ENCODE measurements at regions not wholly inside any gene's neighbourhood (a gene's known extent, or its start where the extent isn't known, plus 50 kb on each side); places are given as distances from the start of the nearest gene placed in this dataset.

- Mint-ChIP-seq H3K9me3 (no peaks in the 10 kb centered on the region), H3K4me1 (no peaks in the 10 kb centered on the region), H3K36me3 (no peaks in the 10 kb centered on the region), H3K27me3 (peaks cover 0 to 16% (median 7%) of the 10 kb centered on the region in 5 donors), H3K27ac (no peak overlapping the region), H3K4me3 (no peak overlapping the region)
- DNase-seq (no peak), ATAC-seq (no peak)
- POLR2A ChIA-PET = no interaction called here
These were observed 112.9 kb upstream of the ACTBL2 start for GRCh38 chr5:57595523-57595991.

GRCh38 chr5:57594436-57594835 lies 111.8 kb upstream of the ACTBL2 start:
- H3K4me3 Mint-ChIP-seq = no peak overlapping the region
- H3K4me1 Mint-ChIP-seq = no peaks in the 10 kb centered on the region
- POLR2A ChIA-PET = no interaction called here
- no peaks in the 10 kb centered on the region for H3K9me3 Mint-ChIP-seq
- DNase-seq (no peak), ATAC-seq (no peak)
- peaks cover 0 to 16% (median 6%) of the 10 kb centered on the region in 5 donors for H3K27me3 Mint-ChIP-seq
- no peaks in the 10 kb centered on the region for H3K36me3 Mint-ChIP-seq
- H3K27ac Mint-ChIP-seq = no peak overlapping the region

- Mint-ChIP-seq H3K9me3 (peaks cover 0 to 2% (median 0%) of the 10 kb centered on the region in 9 donors), H3K27ac (no peak overlapping the region), H3K4me1 (no peaks in the 10 kb centered on the region), H3K4me3 (no peak overlapping the region), H3K27me3 (peaks cover 0 to 9% (median 3%) of the 10 kb centered on the region in 5 donors), H3K36me3 (peaks cover 0 to 4% (median 0%) of the 10 kb centered on the region in 3 donors)
- ATAC-seq (no peak), DNase-seq (no peak)
- POLR2A ChIA-PET = no interaction called here
These were observed 109.6 kb upstream of the ACTBL2 start for GRCh38 chr5:57592236-57592635.

GRCh38 chr5:57586649-57587048 lies 104.0 kb upstream of the ACTBL2 start:
- peaks cover 0 to 14% (median 0%) of the 10 kb centered on the region in 9 donors for H3K9me3 Mint-ChIP-seq
- H3K4me3 Mint-ChIP-seq = no peak overlapping the region
- ATAC-seq = no peak
- no peaks in the 10 kb centered on the region for H3K4me1 Mint-ChIP-seq
- no peak overlapping the region for H3K27ac Mint-ChIP-seq
- POLR2A ChIA-PET = no interaction called here
- H3K27me3 Mint-ChIP-seq = peaks cover 0 to 14% (median 3%) of the 10 kb centered on the region in 5 donors
- peaks cover 0 to 4% (median 0%) of the 10 kb centered on the region in 3 donors for H3K36me3 Mint-ChIP-seq
- no peak for DNase-seq

- no peak for DNase-seq
- Mint-ChIP-seq H3K4me3 (no peak overlapping the region), H3K9me3 (peaks cover 0 to 24% (median 8%) of the 10 kb centered on the region in 9 donors), H3K4me1 (no peaks in the 10 kb centered on the region), H3K27ac (no peak overlapping the region), H3K36me3 (peaks cover 0 to 9% (median 0%) of the 10 kb centered on the region in 3 donors), H3K27me3 (peaks cover 0 to 13% (median 7%) of the 10 kb centered on the region in 5 donors)
- POLR2A ChIA-PET = no interaction called here
- no peak for ATAC-seq
These were observed 100.0 kb upstream of the ACTBL2 start for GRCh38 chr5:57582578-57583070.

- DNase-seq = no peak
- Mint-ChIP-seq H3K27me3 (peaks cover 0 to 13% (median 7%) of the 10 kb centered on the region in 5 donors), H3K4me3 (no peak overlapping the region), H3K4me1 (no peaks in the 10 kb centered on the region), H3K36me3 (peaks cover 0 to 5% (median 0%) of the 10 kb centered on the region in 3 donors), H3K9me3 (peaks cover 0 to 24% (median 6%) of the 10 kb centered on the region in 9 donors), H3K27ac (no peak overlapping the region)
- POLR2A ChIA-PET = no interaction called here
- ATAC-seq = no peak
These were observed 99.2 kb upstream of the ACTBL2 start for GRCh38 chr5:57581772-57582171.

GRCh38 chr5:57581222-57581621 lies 98.6 kb upstream of the ACTBL2 start:
- Mint-ChIP-seq H3K4me3 (no peak overlapping the region), H3K27ac (no peak overlapping the region), H3K4me1 (no peaks in the 10 kb centered on the region), H3K27me3 (peaks cover 0 to 13% (median 7%) of the 10 kb centered on the region in 5 donors), H3K9me3 (peaks cover 0 to 24% (median 6%) of the 10 kb centered on the region in 9 donors), H3K36me3 (peaks cover 0 to 5% (median 0%) of the 10 kb centered on the region in 3 donors)
- ATAC-seq (no peak), DNase-seq (no peak)
- POLR2A ChIA-PET = no interaction called here

GRCh38 chr5:57577432-57578175 lies 95.0 kb upstream of the ACTBL2 start:
- Mint-ChIP-seq H3K4me1 (no peaks in the 10 kb centered on the region), H3K27ac (no peak overlapping the region), H3K4me3 (no peak overlapping the region), H3K27me3 (peaks cover 0 to 15% (median 2%) of the 10 kb centered on the region in 5 donors), H3K36me3 (peaks cover 0 to 5% (median 0%) of the 10 kb centered on the region in 3 donors), H3K9me3 (peaks cover 0 to 10% (median 4%) of the 10 kb centered on the region in 9 donors)
- DNase-seq = no peak
- ATAC-seq = no peak
- POLR2A ChIA-PET = no interaction called here

GRCh38 chr5:57576317-57576716 lies 93.7 kb upstream of the ACTBL2 start:
- no peak for DNase-seq
- H3K4me1 Mint-ChIP-seq = no peaks in the 10 kb centered on the region
- peaks cover 0 to 14% (median under 1%) of the 10 kb centered on the region in 5 donors for H3K27me3 Mint-ChIP-seq
- H3K27ac Mint-ChIP-seq = no peak overlapping the region
- ATAC-seq = no peak
- peaks cover 0 to 5% (median 0%) of the 10 kb centered on the region in 3 donors for H3K36me3 Mint-ChIP-seq
- POLR2A ChIA-PET = no interaction called here
- peaks cover 0 to 10% (median 4%) of the 10 kb centered on the region in 9 donors for H3K9me3 Mint-ChIP-seq
- H3K4me3 Mint-ChIP-seq = no peak overlapping the region

- Mint-ChIP-seq H3K4me3 (no peak overlapping the region), H3K9me3 (peaks cover 0 to 5% (median 3%) of the 10 kb centered on the region in 9 donors), H3K27ac (no peak overlapping the region), H3K4me1 (no peaks in the 10 kb centered on the region), H3K36me3 (peaks cover 0 to 2% (median 0%) of the 10 kb centered on the region in 3 donors), H3K27me3 (peaks cover 0 to 9% (median 4%) of the 10 kb centered on the region in 5 donors)
- ATAC-seq = no peak
- POLR2A ChIA-PET = no interaction called here
- no peak for DNase-seq
These were observed 93.2 kb upstream of the ACTBL2 start for GRCh38 chr5:57575839-57576238.

GRCh38 chr5:57572461-57572860 lies 89.8 kb upstream of the ACTBL2 start:
- no peak for DNase-seq
- ATAC-seq = no peak
- H3K36me3 Mint-ChIP-seq = no peaks in the 10 kb centered on the region
- POLR2A ChIA-PET = no interaction called here
- H3K4me1 Mint-ChIP-seq = no peaks in the 10 kb centered on the region
- H3K27ac Mint-ChIP-seq = no peak overlapping the region
- no peak overlapping the region for H3K4me3 Mint-ChIP-seq
- no peaks in the 10 kb centered on the region for H3K9me3 Mint-ChIP-seq
- peaks cover 0 to 8% (median 4%) of the 10 kb centered on the region in 5 donors for H3K27me3 Mint-ChIP-seq

- Mint-ChIP-seq H3K4me1 (no peaks in the 10 kb centered on the region), H3K4me3 (no peak overlapping the region), H3K36me3 (no peaks in the 10 kb centered on the region), H3K27me3 (peaks cover 2 to 13% (median 6%) of the 10 kb centered on the region in 5 donors), H3K9me3 (no peaks in the 10 kb centered on the region), H3K27ac (no peak overlapping the region)
- ATAC-seq (no peak), DNase-seq (no peak)
- POLR2A ChIA-PET = no interaction called here
These were observed 87.0 kb upstream of the ACTBL2 start for GRCh38 chr5:57569601-57570000.

- Mint-ChIP-seq H3K36me3 (no peaks in the 10 kb centered on the region), H3K27me3 (peaks cover 4 to 16% (median 7%) of the 10 kb centered on the region in 5 donors), H3K27ac (no peak overlapping the region), H3K4me1 (no peaks in the 10 kb centered on the region), H3K9me3 (no peaks in the 10 kb centered on the region), H3K4me3 (no peak overlapping the region)
- POLR2A ChIA-PET = no interaction called here
- ATAC-seq (no peak), DNase-seq (no peak)
These were observed 85.5 kb upstream of the ACTBL2 start for GRCh38 chr5:57568136-57568535.

Measured in naive thymus-derived CD8-positive, alpha-beta T cell (primary cell).